GM19351 (cell line): ENCODE measurements at regions not wholly inside any gene's neighbourhood (a gene's known extent, or its start where the extent isn't known, plus 50 kb on each side); places are given as distances from the start of the nearest gene placed in this dataset.
"Not testable (repeated sequence)": the region's sequence is repeated elsewhere in the genome, so short reads cannot be mapped to it uniquely, and the experiment has no call there.

Experiments
- ATAC-seq: cut with Tn5 transposase; IDR thresholded peaks from one replicate; pipeline ENCODE4 v1.9.1; 2021; ENCODE audit warnings: mild to moderate bottlenecking, moderate library complexity; ENCODE audit not compliant: unreplicated experiment

GRCh38 chr14:87640553-87640952 lies 352.4 kb downstream of the GALC start:
- ATAC-seq, result no peak

GRCh38 chr14:87638196-87638595 lies 354.8 kb downstream of the GALC start:
- no peak for ATAC-seq

- no peak for ATAC-seq
Observed at GRCh38 chr14:87635442-87635841, 357.5 kb downstream of the GALC start.

- no peak for ATAC-seq
Observed at GRCh38 chr14:87632796-87633195, 360.2 kb downstream of the GALC start.

- ATAC-seq, result no peak
Observed at GRCh38 chr14:87630846-87631245, 362.1 kb downstream of the GALC start.

GRCh38 chr14:87629788-87630187 lies 363.2 kb downstream of the GALC start:
- no peak for ATAC-seq

- ATAC-seq, result no peak
Observed at GRCh38 chr14:87628780-87629179, 364.2 kb downstream of the GALC start.

- no peak for ATAC-seq
Observed at GRCh38 chr14:87628129-87628528, 364.9 kb downstream of the GALC start.

- no peak for ATAC-seq
Observed at GRCh38 chr14:87626266-87626665, 366.7 kb downstream of the GALC start.

GRCh38 chr14:87623616-87624015 lies 369.4 kb downstream of the GALC start:
- no peak for ATAC-seq

- no peak for ATAC-seq
Observed at GRCh38 chr14:87617079-87617478, 375.9 kb downstream of the GALC start.

- ATAC-seq, result peak; percentile 93
Observed at GRCh38 chr14:87615822-87616679, 376.9 kb downstream of the GALC start.

GRCh38 chr14:87615047-87615446 lies 377.9 kb downstream of the GALC start:
- ATAC-seq, result no peak

GRCh38 chr14:87613881-87614280 lies 379.1 kb downstream of the GALC start:
- ATAC-seq, result no peak

- not testable (repeated sequence) for ATAC-seq
Observed at GRCh38 chr14:87607056-87607455, 385.9 kb downstream of the GALC start.

- ATAC-seq, result no peak
Observed at GRCh38 chr14:87601036-87601435, 391.9 kb downstream of the GALC start.

GRCh38 chr14:87600240-87600639 lies 392.7 kb downstream of the GALC start:
- ATAC-seq, result no peak

GRCh38 chr14:87581298-87581697 lies 411.7 kb downstream of the GALC start:
- ATAC-seq, result no peak

- no peak for ATAC-seq
Observed at GRCh38 chr14:87579036-87579435, 413.9 kb downstream of the GALC start.

GRCh38 chr14:87575378-87575777 lies 417.6 kb downstream of the GALC start:
- no peak for ATAC-seq

- no peak for ATAC-seq
Observed at GRCh38 chr14:87573591-87573990, 419.4 kb downstream of the GALC start.

GRCh38 chr14:87567618-87568295 lies 425.2 kb downstream of the GALC start:
- no peak for ATAC-seq
